ENCODE measurements at regions not wholly inside any gene's neighbourhood (a gene's known extent, or its start where the extent isn't known, plus 50 kb on each side); places are given as distances from the start of the nearest gene placed in this dataset.

DNA sequence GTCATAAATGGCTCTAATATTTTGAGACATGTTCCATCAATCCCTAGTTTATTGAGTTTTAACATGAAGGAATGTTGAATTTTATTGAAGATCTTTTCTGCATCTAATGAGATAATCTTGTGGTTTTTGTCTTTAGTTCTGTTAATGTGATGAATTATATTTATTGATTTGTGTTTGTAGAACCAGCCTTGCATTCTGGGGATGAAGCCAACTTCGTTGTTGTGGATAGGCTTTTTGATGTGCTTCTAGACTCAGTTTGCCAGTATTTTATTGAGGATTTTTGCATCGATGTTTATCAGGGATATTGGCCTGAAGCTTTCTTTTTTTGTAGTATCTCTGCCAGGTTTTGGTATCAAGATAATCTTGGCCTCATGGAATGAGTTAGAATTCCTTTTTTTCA lies 72.0 kb upstream of the CD96 start:
- DNase-seq (no peak), ATAC-seq (ENCODE audit: low FRiP score) (no peak)
- no peaks in the 10 kb centered on the region for H3K36me3 ChIP-seq (ENCODE audit: control insufficient read depth in 1 of 2, insufficient read depth in 2 of 2, low read length in 1 of 2)
- intact Hi-C loops (cut with DNase I), result no loop called here
- H3K9me3 ChIP-seq (ENCODE audit: control insufficient read depth, low read length), result no peaks in the 10 kb centered on the region
- 84 to 87% methylated on average over 2 of the region's 2 CpGs for WGBS, 2 donors
- no peak overlapping the region for H3K4me3 ChIP-seq (ENCODE audit: low read length in 2 of 2)
- H3K27me3 ChIP-seq (ENCODE audit: control insufficient read depth in 1 of 2, insufficient read depth in 2 of 2, low read length in 1 of 2), result no peaks in the 10 kb centered on the region
- no peak overlapping the region for H3K27ac ChIP-seq (ENCODE audit: low read depth in 1 of 2, low read length in 2 of 2)
- no peaks in the 10 kb centered on the region for H3K4me1 ChIP-seq (ENCODE audit: control insufficient read depth in 1 of 2, insufficient read depth in 2 of 2, low read length in 2 of 2)

DNA sequence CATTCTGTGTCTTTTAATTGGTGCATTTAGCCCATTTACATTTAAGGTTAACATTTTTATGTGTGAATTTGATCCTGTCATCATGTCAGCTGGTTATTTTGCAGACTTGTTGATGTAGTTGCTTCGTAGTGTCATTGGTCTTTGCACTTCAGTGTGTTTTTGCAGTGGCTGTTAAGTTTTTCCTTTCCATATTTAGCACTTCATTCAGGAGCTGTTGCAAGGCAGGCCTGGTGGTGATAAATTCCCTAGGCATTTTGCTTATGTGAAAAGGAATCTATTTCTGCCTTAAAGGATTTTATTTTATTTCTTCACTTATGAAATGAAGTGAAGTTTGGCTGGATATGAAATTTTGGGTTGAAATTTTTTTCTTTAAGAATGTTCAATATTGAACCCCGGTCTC lies 70.2 kb upstream of the CD96 start:
- Histone ChIP-seq H3K27ac (ENCODE audit: low read depth in 1 of 2, low read length in 2 of 2) (no peak overlapping the region), H3K4me3 (ENCODE audit: low read length in 2 of 2) (no peak overlapping the region), H3K4me1 (ENCODE audit: control insufficient read depth in 1 of 2, insufficient read depth in 2 of 2, low read length in 2 of 2) (no peaks in the 10 kb centered on the region), H3K36me3 (ENCODE audit: control insufficient read depth in 1 of 2, insufficient read depth in 2 of 2, low read length in 1 of 2) (no peaks in the 10 kb centered on the region), H3K27me3 (ENCODE audit: control insufficient read depth in 1 of 2, insufficient read depth in 2 of 2, low read length in 1 of 2) (no peaks in the 10 kb centered on the region), H3K9me3 (ENCODE audit: control insufficient read depth, low read length) (no peaks in the 10 kb centered on the region)
- intact Hi-C loops (cut with DNase I), result no loop called here
- 46 to 67% methylated on average over 2 of the region's 2 CpGs for WGBS, 2 donors
- DNase-seq (no peak), ATAC-seq (ENCODE audit: low FRiP score) (no peak)

DNA sequence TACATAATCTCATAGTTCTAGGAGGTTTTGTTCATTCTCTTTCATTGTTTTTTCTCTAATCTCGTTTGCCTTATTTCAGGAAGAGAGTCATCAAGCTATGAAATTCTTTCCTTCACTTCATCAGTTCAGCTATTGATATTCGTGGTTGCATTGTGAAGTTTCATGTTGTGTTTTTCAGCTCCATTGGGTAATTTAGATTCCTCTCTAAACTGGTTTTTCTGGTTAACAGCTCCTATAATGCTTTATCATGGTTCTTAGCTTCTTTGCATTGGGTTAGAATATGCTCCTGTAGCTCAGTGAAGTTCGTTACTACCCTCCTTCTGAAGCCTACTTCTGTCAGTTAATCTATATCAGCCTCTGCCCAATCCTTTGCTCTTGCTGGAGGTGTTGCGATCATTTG lies 69.4 kb upstream of the CD96 start:
- no peaks in the 10 kb centered on the region for H3K36me3 ChIP-seq (ENCODE audit: control insufficient read depth in 1 of 2, insufficient read depth in 2 of 2, low read length in 1 of 2)
- no peaks in the 10 kb centered on the region for H3K9me3 ChIP-seq (ENCODE audit: control insufficient read depth, low read length)
- no peaks in the 10 kb centered on the region for H3K4me1 ChIP-seq (ENCODE audit: control insufficient read depth in 1 of 2, insufficient read depth in 2 of 2, low read length in 2 of 2)
- intact Hi-C loops (cut with DNase I), result no loop called here
- H3K4me3 ChIP-seq (ENCODE audit: low read length in 2 of 2), result no peak overlapping the region
- WGBS, 2 donors, result 84 to 88% methylated on average over 4 of the region's 4 CpGs
- no peaks in the 10 kb centered on the region for H3K27me3 ChIP-seq (ENCODE audit: control insufficient read depth in 1 of 2, insufficient read depth in 2 of 2, low read length in 1 of 2)
- DNase-seq (no peak), ATAC-seq (ENCODE audit: low FRiP score) (no peak)
- H3K27ac ChIP-seq (ENCODE audit: low read depth in 1 of 2, low read length in 2 of 2), result no peak overlapping the region

DNA sequence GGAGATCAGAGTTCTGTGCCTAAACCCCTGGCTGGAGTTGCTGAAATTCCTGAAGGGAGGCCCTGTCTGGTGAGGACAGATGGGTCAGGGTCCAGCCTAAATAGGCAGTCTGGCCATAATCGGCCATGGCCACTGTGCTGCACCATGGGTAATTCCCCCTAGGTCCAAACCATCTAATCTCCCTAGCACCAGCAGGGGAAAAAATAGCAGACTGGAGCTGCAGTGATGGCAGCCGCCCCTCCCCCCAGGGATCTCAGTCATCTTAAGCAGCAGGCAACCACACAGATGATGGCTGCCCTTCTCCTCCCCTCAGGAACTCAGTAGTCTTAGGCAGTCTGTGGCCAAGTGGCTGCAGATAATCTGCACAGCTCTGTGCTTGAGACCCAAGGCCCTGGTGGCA lies 68.4 kb upstream of the CD96 start:
- H3K36me3 ChIP-seq (ENCODE audit: control insufficient read depth in 1 of 2, insufficient read depth in 2 of 2, low read length in 1 of 2), result no peaks in the 10 kb centered on the region
- no peak overlapping the region for H3K27ac ChIP-seq (ENCODE audit: low read depth in 1 of 2, low read length in 2 of 2)
- H3K9me3 ChIP-seq (ENCODE audit: control insufficient read depth, low read length), result no peaks in the 10 kb centered on the region
- H3K4me1 ChIP-seq (ENCODE audit: control insufficient read depth in 1 of 2, insufficient read depth in 2 of 2, low read length in 2 of 2), result no peaks in the 10 kb centered on the region
- ATAC-seq (ENCODE audit: low FRiP score), result no peak
- DNase-seq, result no peak
- intact Hi-C loops (cut with DNase I), result no loop called here
- H3K27me3 ChIP-seq (ENCODE audit: control insufficient read depth in 1 of 2, insufficient read depth in 2 of 2, low read length in 1 of 2), result no peaks in the 10 kb centered on the region
- H3K4me3 ChIP-seq (ENCODE audit: low read length in 2 of 2), result no peak overlapping the region
- WGBS, 2 donors, result 50 to 61% methylated on average over 2 of the region's 2 CpGs

DNA sequence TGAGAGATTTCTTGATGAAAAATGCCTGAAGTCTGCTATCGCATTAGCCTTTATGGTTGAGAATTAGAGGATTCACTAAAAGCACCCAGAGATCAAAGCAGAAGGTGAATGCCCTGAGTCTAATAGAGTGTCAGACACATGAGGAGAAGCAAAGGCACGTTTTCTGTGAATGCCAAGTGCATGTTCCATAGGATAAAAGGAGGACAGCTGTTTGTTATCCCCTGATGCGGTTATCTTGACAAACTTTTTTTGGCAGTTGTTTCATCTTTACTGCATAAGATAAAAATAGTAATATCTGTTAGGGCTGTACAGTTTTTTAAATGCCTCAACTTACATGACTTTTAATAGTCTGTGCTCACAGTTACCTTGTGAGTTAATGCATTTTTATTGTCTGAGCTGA lies 65.3 kb upstream of the CD96 start:
- H3K4me3 ChIP-seq (ENCODE audit: low read length in 2 of 2), result no peak overlapping the region
- no peaks in the 10 kb centered on the region for H3K36me3 ChIP-seq (ENCODE audit: control insufficient read depth in 1 of 2, insufficient read depth in 2 of 2, low read length in 1 of 2)
- ATAC-seq (ENCODE audit: low FRiP score), result no peak
- intact Hi-C loops (cut with DNase I), result no loop called here
- H3K9me3 ChIP-seq (ENCODE audit: control insufficient read depth, low read length), result no peaks in the 10 kb centered on the region
- no peak for DNase-seq
- H3K27me3 ChIP-seq (ENCODE audit: control insufficient read depth in 1 of 2, insufficient read depth in 2 of 2, low read length in 1 of 2), result no peaks in the 10 kb centered on the region
- no peaks in the 10 kb centered on the region for H3K4me1 ChIP-seq (ENCODE audit: control insufficient read depth in 1 of 2, insufficient read depth in 2 of 2, low read length in 2 of 2)
- 72 to 81% methylated on average over 3 of the region's 3 CpGs for WGBS, 2 donors
- H3K27ac ChIP-seq (ENCODE audit: low read depth in 1 of 2, low read length in 2 of 2), result no peak overlapping the region

DNA sequence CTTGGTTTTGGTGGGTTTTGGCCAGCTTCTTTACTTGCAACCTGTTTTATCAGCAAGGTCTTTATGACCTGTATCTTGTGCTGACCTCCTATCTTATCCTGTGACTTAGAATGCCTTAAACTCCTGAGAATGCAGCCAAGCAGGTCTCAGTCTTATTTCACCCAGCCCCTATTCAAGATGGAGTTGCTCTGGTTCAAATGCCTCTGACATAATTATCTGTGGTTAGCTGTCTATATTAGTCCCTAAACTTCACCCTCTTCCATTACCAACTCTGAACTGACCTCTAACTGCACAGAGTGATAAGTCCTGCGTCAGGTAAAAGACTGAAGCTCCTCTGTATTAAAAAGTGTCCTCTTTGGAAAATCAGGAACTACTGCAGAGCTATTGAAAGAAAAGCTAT lies 61.9 kb upstream of the CD96 start:
- no peak for ATAC-seq (ENCODE audit: low FRiP score)
- no peaks in the 10 kb centered on the region for H3K4me1 ChIP-seq (ENCODE audit: control insufficient read depth in 1 of 2, insufficient read depth in 2 of 2, low read length in 2 of 2)
- H3K9me3 ChIP-seq (ENCODE audit: control insufficient read depth, low read length), result no peaks in the 10 kb centered on the region

DNA sequence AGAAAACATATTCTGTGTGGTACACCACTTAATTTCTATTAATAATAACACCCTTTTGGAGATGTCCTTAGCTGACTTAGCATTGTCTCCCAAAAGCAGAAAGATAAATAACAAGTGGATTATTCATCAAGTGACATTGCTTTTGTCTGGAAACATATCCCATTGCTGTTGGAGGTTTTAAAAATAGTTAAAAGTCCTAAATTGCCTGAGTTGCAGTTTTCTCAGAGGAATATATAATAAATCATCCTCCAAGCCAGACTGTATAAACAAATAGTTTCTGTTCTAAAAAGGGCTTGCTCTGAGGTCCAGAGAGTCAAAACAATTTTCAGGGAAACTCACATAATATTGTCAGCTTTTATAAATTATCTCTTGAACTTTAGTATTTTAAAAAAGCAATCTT lies 60.4 kb upstream of the CD96 start:
- Histone ChIP-seq H3K27me3 (ENCODE audit: control insufficient read depth in 1 of 2, insufficient read depth in 2 of 2, low read length in 1 of 2) (no peaks in the 10 kb centered on the region), H3K27ac (ENCODE audit: low read depth in 1 of 2, low read length in 2 of 2) (no peak overlapping the region), H3K4me1 (ENCODE audit: control insufficient read depth in 1 of 2, insufficient read depth in 2 of 2, low read length in 2 of 2) (no peaks in the 10 kb centered on the region), H3K4me3 (ENCODE audit: low read length in 2 of 2) (no peak overlapping the region), H3K36me3 (ENCODE audit: control insufficient read depth in 1 of 2, insufficient read depth in 2 of 2, low read length in 1 of 2) (no peaks in the 10 kb centered on the region), H3K9me3 (ENCODE audit: control insufficient read depth, low read length) (no peaks in the 10 kb centered on the region)
- intact Hi-C loops (cut with DNase I), result no loop called here
- ATAC-seq (ENCODE audit: low FRiP score), result peak; percentile 26
- no peak for DNase-seq

More for the DNA sequence above, 61.9 kb upstream of the CD96 start:
- no peaks in the 10 kb centered on the region for H3K36me3 ChIP-seq (ENCODE audit: control insufficient read depth in 1 of 2, insufficient read depth in 2 of 2, low read length in 1 of 2)
- H3K4me3 ChIP-seq (ENCODE audit: low read length in 2 of 2), result no peak overlapping the region
- WGBS, 2 donors, result 96 to 97% methylated on average over 1 of the region's 1 CpG
- H3K27me3 ChIP-seq (ENCODE audit: control insufficient read depth in 1 of 2, insufficient read depth in 2 of 2, low read length in 1 of 2), result no peaks in the 10 kb centered on the region
- intact Hi-C loops (cut with DNase I), result no loop called here
- no peak overlapping the region for H3K27ac ChIP-seq (ENCODE audit: low read depth in 1 of 2, low read length in 2 of 2)
- no peak for DNase-seq

DNA sequence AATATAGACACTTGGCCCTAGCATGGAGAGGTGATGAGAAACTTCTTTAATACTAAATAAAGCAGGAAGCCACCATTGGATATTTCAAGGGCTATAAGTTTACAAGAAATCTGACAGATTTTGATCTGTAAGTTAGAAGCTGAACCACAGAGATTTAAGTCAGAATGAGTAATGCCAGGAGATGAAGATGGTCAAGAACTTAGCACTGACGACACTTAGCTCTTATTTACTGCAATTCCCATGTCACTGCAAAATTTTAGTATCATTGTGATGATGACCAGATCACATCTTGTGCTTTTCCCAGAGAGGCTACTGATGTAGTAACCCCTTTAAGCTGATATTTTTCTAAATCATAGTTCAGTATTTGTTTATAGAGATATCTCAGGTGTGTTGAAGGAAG lies 59.4 kb upstream of the CD96 start:
- DNase-seq (no peak), ATAC-seq (ENCODE audit: low FRiP score) (no peak)
- no peaks in the 10 kb centered on the region for H3K36me3 ChIP-seq (ENCODE audit: control insufficient read depth in 1 of 2, insufficient read depth in 2 of 2, low read length in 1 of 2)
- H3K4me3 ChIP-seq (ENCODE audit: low read length in 2 of 2), result no peak overlapping the region
- intact Hi-C loops (cut with DNase I), result no loop called here
- H3K9me3 ChIP-seq (ENCODE audit: control insufficient read depth, low read length), result no peaks in the 10 kb centered on the region
- H3K4me1 ChIP-seq (ENCODE audit: control insufficient read depth in 1 of 2, insufficient read depth in 2 of 2, low read length in 2 of 2), result no peaks in the 10 kb centered on the region
- no peak overlapping the region for H3K27ac ChIP-seq (ENCODE audit: low read depth in 1 of 2, low read length in 2 of 2)
- no peaks in the 10 kb centered on the region for H3K27me3 ChIP-seq (ENCODE audit: control insufficient read depth in 1 of 2, insufficient read depth in 2 of 2, low read length in 1 of 2)
- WGBS, 2 donors, result 99 to 100% methylated on average over 1 of the region's 1 CpG

DNA sequence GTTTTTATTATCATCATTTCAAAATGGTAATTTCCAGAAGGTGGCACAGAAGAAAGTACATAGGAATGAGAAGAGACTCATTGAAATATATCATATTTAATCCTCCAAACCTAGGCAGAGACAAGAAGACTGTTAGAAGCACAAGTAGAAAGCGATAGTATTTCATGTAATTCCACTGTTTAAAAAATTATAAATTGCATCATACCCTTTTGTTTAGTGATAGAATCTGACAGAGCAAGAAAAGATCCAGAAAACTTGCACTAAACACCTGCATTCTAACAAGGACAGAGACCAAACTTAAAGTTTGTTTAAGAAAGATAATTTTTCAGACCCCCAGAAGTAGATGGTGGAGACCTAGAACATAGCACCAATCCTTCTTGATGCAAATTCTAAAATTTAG lies 56.9 kb upstream of the CD96 start:
- intact Hi-C loops (cut with DNase I), result no loop called here
- no peak for ATAC-seq (ENCODE audit: low FRiP score)
- Histone ChIP-seq H3K36me3 (ENCODE audit: control insufficient read depth in 1 of 2, insufficient read depth in 2 of 2, low read length in 1 of 2) (no peaks in the 10 kb centered on the region), H3K27me3 (ENCODE audit: control insufficient read depth in 1 of 2, insufficient read depth in 2 of 2, low read length in 1 of 2) (no peaks in the 10 kb centered on the region), H3K9me3 (ENCODE audit: control insufficient read depth, low read length) (no peaks in the 10 kb centered on the region), H3K4me1 (ENCODE audit: control insufficient read depth in 1 of 2, insufficient read depth in 2 of 2, low read length in 2 of 2) (no peaks in the 10 kb centered on the region), H3K4me3 (ENCODE audit: low read length in 2 of 2) (no peak overlapping the region), H3K27ac (ENCODE audit: low read depth in 1 of 2, low read length in 2 of 2) (no peak overlapping the region)
- WGBS, 2 donors, result 88 to 89% methylated on average over 1 of the region's 1 CpG
- no peak for DNase-seq
